ENCODE measurements at regions not wholly inside any gene's neighbourhood (a gene's known extent, or its start where the extent isn't known, plus 50 kb on each side); places are given as distances from the start of the nearest gene placed in this dataset.

GRCh38 chr2:15839426-15840124, 100.8 kb upstream of the MYCN start:
- intact Hi-C loops (cut with DNase I) = no loop called here
- 82 to 89% methylated on average over 9 of the region's 9 CpGs for WGBS, 2 donors
- H3K4me1 ChIP-seq = no peaks in the 10 kb centered on the region

GRCh38 chr2:15840148-15840547, 100.2 kb upstream of the MYCN start:
- Histone ChIP-seq H3K36me3 (no peaks in the 10 kb centered on the region), H3K4me1 (no peaks in the 10 kb centered on the region), H3K4me3 (replicated peaks in 1 of 3) (no peak overlapping the region), H3K9me3 (no peaks in the 10 kb centered on the region), H3K27me3 (no peaks in the 10 kb centered on the region), H3K27ac (no peak overlapping the region)
- WGBS, 2 donors = 79 to 86% methylated on average over 3 of the region's 3 CpGs
- DNase-seq = no peak
- intact Hi-C loops (cut with DNase I) = no loop called here
- TF ChIP-seq POLR2A (IDR thresholded peaks at IDR 0.05) (no peak), CTCF (IDR thresholded peaks at IDR 0.05) (no peak)

More at GRCh38 chr2:15839426-15840124, 100.8 kb upstream of the MYCN start:
- TF ChIP-seq CTCF (IDR thresholded peaks at IDR 0.05) (no peak), POLR2A (IDR thresholded peaks at IDR 0.05) (no peak)
- H3K9me3 ChIP-seq = no peaks in the 10 kb centered on the region
- H3K4me3 ChIP-seq (replicated peaks in 1 of 3) = no peak overlapping the region
- H3K27me3 ChIP-seq = no peaks in the 10 kb centered on the region
- no peaks in the 10 kb centered on the region for H3K36me3 ChIP-seq
- no peak for DNase-seq
- H3K27ac ChIP-seq = no peak overlapping the region

- H3K27ac ChIP-seq = no peak overlapping the region
- no peaks in the 10 kb centered on the region for H3K4me1 ChIP-seq
- no peaks in the 10 kb centered on the region for H3K9me3 ChIP-seq
- TF ChIP-seq POLR2A (IDR thresholded peaks at IDR 0.05) (no peak), CTCF (IDR thresholded peaks at IDR 0.05) (no peak)
- DNase-seq = no peak
- no peaks in the 10 kb centered on the region for H3K36me3 ChIP-seq
- WGBS, 2 donors = 94% methylated on average over 8 of the region's 8 CpGs
- intact Hi-C loops (cut with DNase I) = no loop called here
- no peak overlapping the region for H3K4me3 ChIP-seq (replicated peaks in 1 of 3)
- no peaks in the 10 kb centered on the region for H3K27me3 ChIP-seq
These were observed 99.4 kb upstream of the MYCN start for GRCh38 chr2:15840969-15841368.

- intact Hi-C loops (cut with DNase I) = no loop called here
- Histone ChIP-seq H3K27me3 (no peaks in the 10 kb centered on the region), H3K4me3 (replicated peaks in 1 of 3) (no peak overlapping the region), H3K9me3 (no peaks in the 10 kb centered on the region), H3K4me1 (no peaks in the 10 kb centered on the region), H3K36me3 (no peaks in the 10 kb centered on the region), H3K27ac (no peak overlapping the region)
- DNase-seq = no peak
- 88 to 89% methylated on average over 12 of the region's 12 CpGs for WGBS, 2 donors
- TF ChIP-seq CTCF (IDR thresholded peaks at IDR 0.05) = no peak
- TF ChIP-seq POLR2A (IDR thresholded peaks at IDR 0.05) = no peak
These were observed 98.4 kb upstream of the MYCN start for GRCh38 chr2:15841776-15842560.

Measured in thyroid gland (tissue), 4 donors.